Endothelial cell of umbilical vein (primary cell): ENCODE measurements at regions not wholly inside any gene's neighbourhood (a gene's known extent, or its start where the extent isn't known, plus 50 kb on each side); places are given as distances from the start of the nearest gene placed in this dataset.

ENCODE experiments used
- EZH2 ChIP-seq: IDR thresholded peaks from 2 replicates; pipeline ENCODE4 v1.6.1; 2012; ENCODE audit warnings: borderline replicate concordance, low read depth, mild to moderate bottlenecking, moderate library complexity, low read length, inconsistent platforms; ENCODE audit not compliant: severe bottlenecking
- POLR2A ChIP-seq: IDR thresholded peaks from 2 replicates; pipeline ENCODE4 v1.6.1; 2012; ENCODE audit warnings: low read depth, mild to moderate bottlenecking, control low read depth, low read length
- POLR2AphosphoS5 ChIP-seq: IDR thresholded peaks from 2 replicates; pipeline ENCODE4 v1.6.1; 2012; ENCODE audit warnings: low read depth, mild to moderate bottlenecking, control low read depth, low read length, moderate library complexity; ENCODE audit not compliant: insufficient read depth
- TF ChIP-seq, protein P1 (sequence below), 2 donors: IDR thresholded peaks; 1 replicate in 1 of 2; 2 replicates in 1 of 2; pipeline ENCODE4 v1.5.1; 2011; ENCODE audit warnings: low read length in 2 of 2, mild to moderate bottlenecking in 2 of 2, moderate library complexity in 2 of 2, control low read depth in 1 of 2, inconsistent platforms in 1 of 2, low read depth in 1 of 2; ENCODE audit not compliant: insufficient read depth in 1 of 2; ENCODE audit errors: extremely low read depth in 1 of 2

DNA sequence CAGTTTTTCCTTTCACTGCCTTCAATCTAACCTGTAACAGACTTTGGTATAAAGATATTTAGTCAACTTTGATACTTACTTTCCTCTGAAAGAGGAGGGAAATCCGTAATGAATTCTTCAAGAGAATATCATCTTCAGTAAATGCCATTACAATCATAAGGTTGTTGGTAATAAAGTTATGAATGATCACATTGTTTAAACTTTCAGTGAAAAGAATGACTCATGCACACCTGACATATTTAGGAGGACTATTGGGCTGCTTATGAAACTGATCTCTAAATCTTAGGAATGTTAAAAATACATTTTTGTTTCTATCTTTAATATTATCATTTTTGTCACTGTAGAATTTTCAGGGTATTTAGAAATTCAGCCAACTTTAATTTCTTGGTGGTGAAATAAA is 474.7 kb downstream of the SLC16A7 start:
- TF ChIP-seq POLR2A (no peak), POLR2AphosphoS5 (no peak), EZH2 (no peak)
- TF ChIP-seq, protein P1, sequence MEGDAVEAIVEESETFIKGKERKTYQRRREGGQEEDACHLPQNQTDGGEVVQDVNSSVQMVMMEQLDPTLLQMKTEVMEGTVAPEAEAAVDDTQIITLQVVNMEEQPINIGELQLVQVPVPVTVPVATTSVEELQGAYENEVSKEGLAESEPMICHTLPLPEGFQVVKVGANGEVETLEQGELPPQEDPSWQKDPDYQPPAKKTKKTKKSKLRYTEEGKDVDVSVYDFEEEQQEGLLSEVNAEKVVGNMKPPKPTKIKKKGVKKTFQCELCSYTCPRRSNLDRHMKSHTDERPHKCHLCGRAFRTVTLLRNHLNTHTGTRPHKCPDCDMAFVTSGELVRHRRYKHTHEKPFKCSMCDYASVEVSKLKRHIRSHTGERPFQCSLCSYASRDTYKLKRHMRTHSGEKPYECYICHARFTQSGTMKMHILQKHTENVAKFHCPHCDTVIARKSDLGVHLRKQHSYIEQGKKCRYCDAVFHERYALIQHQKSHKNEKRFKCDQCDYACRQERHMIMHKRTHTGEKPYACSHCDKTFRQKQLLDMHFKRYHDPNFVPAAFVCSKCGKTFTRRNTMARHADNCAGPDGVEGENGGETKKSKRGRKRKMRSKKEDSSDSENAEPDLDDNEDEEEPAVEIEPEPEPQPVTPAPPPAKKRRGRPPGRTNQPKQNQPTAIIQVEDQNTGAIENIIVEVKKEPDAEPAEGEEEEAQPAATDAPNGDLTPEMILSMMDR (IDR thresholded peaks at IDR 0.05; ENCODE audit: extremely low read depth in 1 of 2, insufficient read depth in 1 of 2, low read depth in 1 of 2, low read length in 2 of 2), result no peak
